ENCODE measurements at regions not wholly inside any gene's neighbourhood (a gene's known extent, or its start where the extent isn't known, plus 50 kb on each side); places are given as distances from the start of the nearest gene placed in this dataset.

- DNase-seq (ENCODE audit: low read depth), result no peak
Measured at GRCh38 chr6:9523462-9523861, 891.4 kb downstream of the TFAP2A start.

DNA sequence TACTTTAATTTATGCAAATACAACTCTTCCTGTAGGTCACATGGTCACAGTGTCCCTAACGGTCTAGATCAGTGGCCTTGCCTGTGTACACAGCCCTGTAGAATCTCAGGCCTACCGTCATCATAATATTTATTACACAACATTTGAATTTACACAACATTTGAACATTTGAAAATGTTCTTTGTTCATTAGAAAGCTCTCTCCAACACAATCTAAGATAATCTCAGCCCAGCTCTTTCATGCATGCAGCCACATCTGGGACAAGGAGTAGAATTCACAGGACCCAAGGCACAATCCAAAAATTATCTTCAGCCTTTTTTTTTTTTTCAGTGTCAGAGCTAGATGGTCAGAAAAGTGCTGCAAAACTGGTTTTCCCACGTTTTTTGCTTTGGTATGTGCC, 892.8 kb downstream of the TFAP2A start:
- no peak for DNase-seq (ENCODE audit: low read depth)

DNA sequence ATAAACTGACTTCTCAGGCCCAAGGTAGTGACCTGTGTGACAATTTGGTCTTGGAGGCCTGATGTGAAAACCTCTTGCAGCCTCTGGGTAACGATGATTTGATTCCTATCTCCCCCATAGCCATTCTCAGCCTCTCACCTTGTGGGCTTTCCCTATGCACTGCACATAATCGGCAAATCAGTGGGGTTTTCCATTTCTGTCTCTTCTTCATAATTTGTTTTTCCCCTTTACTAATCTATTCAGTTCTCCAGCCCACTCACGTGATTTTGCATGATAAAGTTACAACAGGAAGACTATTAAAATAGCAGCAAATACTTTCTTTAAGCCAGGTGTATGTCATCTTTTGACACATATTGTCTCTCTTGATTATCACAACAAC, 893.7 kb downstream of the TFAP2A start:
- no peak for DNase-seq (ENCODE audit: low read depth)

DNA sequence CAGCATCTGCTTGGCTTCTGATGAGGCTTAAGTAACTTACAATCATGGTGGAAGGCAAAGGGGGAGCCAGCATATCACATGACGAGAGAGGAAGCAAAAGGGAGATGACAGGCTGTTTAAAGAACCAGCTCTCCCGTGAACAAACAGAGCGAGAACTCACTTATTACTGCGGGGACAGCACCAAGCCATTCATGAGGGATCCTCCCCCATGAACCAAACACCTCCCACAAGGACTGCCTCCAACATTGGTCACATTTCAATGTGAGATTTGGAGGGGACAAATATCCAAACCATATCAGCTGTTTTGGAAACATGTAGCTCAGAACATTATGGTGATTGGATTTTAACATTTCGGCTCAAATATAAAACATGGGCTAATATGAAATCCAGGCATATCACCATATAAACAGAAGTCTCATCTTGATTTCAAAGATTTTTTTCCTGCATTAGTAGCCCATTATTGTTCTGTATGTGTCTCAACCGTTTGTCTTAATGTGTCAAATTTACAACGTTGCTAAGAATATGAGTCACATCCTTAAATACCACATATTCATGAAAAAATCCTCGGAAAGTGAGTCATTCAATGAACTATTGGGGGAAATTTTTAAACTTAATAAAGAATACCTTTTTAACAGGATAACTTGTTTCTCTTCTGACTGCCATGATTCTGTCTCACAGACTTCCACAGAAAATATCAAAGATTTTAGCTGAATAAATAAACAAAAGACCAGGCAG, 894.3 kb downstream of the TFAP2A start:
- no peak for DNase-seq (ENCODE audit: low read depth)

- no peak for DNase-seq (ENCODE audit: low read depth)
Measured at GRCh38 chr6:9518431-9518830, 896.4 kb downstream of the TFAP2A start.

DNA sequence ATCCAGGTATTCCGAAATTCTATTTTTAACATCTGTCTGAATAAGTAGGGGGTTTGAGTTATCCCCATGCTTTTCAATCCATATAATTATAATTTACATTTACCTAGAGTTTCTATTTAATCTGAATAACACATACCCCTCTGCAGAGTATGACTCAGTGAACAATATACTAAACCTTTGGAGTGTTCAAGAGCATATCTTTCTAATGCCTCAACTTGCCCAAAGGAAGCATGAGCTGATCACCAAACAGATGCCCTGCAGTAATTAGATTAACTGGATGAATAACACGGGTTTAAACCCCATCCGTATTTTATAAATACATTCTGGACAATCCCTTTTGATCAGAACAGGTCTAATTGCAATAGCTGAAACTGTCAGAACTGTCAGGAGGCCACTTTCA, 897.1 kb downstream of the TFAP2A start:
- no peak for DNase-seq (ENCODE audit: low read depth)

DNA sequence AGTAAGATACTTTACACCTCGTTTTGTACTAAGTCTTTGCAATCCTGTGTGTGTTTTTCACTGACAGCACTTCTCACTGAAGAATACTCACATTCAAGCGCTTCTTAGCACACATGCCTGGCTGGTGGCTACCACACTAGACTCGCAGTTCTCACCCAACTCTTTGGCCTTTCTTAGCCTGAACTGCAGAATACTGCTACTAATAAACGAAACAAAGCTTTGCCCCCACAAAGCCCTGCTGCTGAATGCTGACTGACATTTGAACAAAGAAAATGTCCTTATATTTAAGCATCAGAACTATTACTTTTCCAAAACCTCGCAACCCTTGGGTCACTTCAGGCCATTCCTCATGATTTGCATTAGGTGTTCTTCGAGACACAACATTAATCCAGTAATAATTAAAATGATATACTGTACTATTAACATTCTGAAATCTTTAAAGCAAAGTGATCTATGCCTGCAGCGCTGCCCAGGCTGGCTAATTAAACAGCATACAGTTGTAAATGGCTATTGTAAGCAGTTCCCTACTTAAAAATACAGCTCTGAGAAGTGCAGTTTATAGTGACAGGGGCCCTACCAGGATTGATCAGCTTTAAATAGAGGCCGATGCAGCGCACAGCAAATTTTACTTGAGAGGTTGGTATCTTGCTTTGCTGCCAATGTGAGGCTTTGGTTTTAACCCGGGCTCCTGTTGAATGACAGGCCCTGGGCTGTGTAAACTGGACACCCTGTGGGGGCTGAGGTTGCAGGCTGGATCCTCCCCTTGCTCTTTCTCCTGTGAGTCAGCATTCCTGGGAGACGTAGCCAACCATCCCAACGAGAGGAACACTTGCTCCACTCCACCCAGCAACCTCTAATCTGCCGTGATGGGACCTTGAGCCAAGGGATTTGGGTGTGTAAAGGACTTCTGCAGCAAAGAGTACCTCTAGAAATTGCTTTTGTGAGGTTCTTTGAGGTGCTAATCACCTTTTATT, 899.0 kb downstream of the TFAP2A start:
- DNase-seq (ENCODE audit: low read depth), result no peak

DNA sequence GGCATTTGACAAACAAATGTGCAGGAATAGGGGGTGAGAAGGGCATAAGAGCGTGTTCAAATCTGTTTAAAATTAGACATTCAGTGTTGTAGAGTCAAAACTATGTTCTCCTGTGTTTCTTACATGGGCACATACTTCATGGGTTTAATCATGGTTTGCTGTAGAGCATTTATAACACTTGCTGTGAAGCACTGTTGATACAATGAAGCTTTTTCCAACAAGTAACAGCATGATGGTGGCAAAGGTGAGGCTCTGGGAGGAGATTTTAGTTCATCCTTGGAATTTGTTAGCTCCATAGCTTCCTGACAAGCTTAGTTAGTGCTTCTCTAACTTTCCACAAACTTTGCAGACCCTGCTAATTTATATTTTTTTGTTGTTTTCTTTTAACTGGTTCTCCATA, 900.7 kb downstream of the TFAP2A start:
- no peak for DNase-seq (ENCODE audit: low read depth)

GRCh38 chr6:9511157-9511556, 903.7 kb downstream of the TFAP2A start:
- DNase-seq (ENCODE audit: low read depth), result no peak

DNA sequence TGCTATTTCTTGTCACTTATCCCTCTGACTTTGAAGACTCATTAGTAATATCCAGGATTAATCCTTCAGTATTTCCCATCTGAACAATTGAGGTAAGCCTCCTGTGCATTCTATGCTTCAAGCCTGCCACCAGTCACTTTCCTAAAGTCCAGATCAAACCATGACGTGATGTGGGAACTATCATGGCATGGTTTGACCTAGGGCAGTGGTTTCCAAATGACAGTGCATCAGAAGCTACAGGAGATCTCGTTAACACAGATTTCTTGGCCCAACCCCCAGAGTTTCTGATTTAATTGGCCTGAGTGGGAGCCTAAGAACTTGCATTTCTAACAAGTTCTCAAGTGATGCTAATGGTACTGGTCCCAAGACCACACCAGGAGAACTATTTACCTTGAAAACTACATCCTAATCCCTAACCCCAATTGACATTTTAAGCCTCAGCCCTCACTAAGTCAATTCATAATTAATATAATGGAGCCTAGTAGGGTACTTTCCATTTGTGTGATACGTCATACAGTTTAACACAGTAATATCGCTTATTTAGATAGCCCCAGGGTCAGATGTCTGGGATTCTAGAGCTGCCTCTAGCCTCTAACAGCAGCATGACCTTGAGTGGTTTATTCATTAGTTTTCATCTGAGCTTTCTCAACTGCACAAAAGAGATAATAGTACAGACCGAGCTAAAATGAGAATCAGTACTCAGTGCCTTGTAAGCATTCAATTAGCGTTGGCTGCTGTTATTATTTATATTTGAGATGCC, 907.6 kb downstream of the TFAP2A start:
- DNase-seq (ENCODE audit: low read depth), result no peak

DNA sequence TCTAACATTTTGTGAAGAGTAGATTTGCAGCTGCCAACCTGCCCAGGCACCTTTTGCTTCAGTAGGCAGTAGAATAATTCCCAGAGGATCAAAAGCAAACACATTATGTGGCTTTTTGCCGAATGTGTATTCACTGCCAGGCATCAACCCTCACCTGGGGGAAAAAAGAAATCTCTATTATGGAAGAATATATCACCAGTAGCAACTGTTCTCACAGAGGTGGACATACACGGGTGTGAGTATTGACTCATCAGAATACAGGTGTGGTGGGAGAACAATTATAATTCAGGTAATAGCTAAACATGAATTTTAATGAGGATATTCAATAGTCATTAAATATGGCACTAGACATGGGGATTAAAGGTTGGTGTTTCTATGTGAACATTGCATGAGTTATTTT, 910.7 kb downstream of the TFAP2A start:
- no peak for DNase-seq (ENCODE audit: low read depth)

- DNase-seq (ENCODE audit: low read depth), result no peak
Measured at GRCh38 chr6:9503111-9503761, 911.6 kb downstream of the TFAP2A start.

- DNase-seq (ENCODE audit: low read depth), result no peak
Measured at GRCh38 chr6:9499709-9500108, 915.2 kb downstream of the TFAP2A start.

- no peak for DNase-seq (ENCODE audit: low read depth)
Measured at GRCh38 chr6:9496837-9497236, 918.0 kb downstream of the TFAP2A start.

DNA sequence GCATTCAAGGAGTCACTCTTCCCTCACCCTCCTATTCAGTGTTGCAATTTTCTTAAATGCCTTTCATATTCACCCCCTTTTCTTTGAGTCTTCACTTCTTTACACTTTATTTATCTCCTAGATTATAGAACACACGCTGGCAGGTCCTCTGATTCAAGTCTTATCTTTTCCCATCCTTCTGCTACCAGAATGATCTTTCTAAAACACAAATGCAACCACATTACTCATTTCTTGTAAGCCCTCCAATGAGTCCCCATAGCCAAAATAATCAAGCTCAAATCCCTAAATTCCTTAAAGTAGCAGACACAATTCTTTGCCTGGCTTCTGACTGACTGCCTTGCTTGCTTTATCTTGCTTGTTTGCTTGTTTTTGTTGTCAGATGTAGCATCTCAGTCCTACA, 920.0 kb downstream of the TFAP2A start:
- DNase-seq (ENCODE audit: low read depth), result no peak

- DNase-seq (ENCODE audit: low read depth), result no peak
Measured at GRCh38 chr6:9492790-9493189, 922.1 kb downstream of the TFAP2A start.

DNA sequence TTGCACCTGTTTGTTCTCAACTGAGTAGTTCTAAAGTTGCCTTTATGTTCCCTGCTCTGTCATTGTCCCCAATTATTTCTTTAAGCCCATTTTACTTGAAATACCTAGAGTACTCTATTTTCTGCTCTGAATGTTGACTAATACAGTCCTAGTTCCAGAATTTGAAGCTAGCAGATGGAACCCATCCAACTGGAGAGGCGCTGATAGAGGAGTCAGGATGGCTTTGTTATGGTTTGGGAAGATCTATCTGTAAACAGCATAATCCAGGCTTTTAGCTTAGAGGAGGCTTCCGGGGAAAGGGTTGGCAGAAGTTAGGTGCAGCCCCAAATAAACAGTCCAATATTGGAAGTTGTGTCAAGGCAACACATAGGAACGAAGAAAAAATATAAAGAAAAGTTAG, 927.7 kb downstream of the TFAP2A start:
- DNase-seq (ENCODE audit: low read depth), result no peak

DNA sequence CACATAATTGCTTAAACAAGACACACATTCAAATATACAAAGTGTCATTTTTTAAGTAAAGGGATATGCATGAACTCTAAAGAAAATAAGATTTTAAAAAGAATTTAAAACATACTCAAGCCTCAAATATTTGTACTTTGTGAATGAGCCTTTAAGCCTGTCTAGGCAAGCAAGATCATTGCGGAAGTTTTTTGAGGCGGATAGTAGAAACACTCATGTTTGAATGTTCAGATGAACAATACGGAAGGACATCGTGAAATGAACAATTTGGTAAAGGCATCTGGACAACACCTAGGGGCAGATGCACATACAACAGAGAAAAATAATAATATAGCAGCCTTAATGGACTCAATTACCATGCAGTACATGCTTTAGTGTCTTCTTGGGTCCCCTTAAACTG, 928.9 kb downstream of the TFAP2A start:
- DNase-seq (ENCODE audit: low read depth), result no peak

DNA sequence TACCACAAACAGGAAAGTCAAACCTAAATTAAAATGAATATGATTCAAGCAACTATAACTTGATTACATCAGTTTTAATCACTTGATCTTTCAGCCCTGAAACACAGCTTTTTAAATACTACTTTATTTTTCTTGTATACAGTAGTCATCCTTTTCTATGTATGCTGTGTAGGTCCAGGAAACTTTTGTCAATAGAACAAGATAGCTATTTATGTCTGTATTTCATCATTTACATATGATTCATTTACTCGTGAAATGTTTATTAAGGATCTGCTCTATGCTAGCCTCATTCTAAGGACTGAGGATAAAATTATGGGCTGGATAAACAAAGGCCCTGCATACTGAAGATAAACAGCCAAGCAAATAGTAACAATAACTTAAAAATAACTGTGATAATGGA, 930.2 kb downstream of the TFAP2A start:
- DNase-seq (ENCODE audit: low read depth), result no peak

- DNase-seq (ENCODE audit: low read depth), result no peak
Measured at GRCh38 chr6:9484091-9484490, 930.8 kb downstream of the TFAP2A start.

DNA sequence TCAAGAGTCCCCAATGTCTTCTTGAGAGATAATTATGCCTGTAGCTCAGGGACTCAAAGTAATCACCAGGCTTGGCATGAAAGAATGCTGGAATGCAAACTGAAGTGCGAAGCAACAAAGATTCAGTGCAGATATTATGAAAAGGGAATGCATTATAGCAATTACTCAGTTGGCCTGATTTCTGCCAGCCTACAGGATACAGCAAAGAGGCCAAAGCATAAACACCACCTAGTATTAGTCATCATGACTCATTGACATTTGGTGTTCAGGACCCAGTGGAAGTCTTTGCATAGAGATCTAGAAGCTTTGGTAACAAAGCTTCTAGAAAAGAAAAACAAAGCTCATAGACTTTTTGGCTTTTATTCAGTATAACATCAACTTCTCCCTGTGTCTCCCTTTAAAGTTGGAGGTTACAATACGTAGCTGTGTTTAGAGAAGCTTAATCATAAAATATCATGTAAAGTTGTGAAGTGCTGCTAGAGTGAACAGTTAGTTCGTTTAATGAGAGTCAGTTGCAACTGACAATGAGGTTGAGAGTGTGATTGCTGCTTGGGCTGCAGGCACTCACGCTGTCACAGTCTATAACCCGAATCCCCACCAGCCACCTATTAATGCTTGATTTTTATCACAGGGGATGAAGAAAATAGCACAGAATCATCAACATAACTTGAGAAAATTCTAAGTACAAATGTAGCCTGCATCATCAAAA, 932.7 kb downstream of the TFAP2A start:
- DNase-seq (ENCODE audit: low read depth), result no peak
